ENCODE measurements at regions not wholly inside any gene's neighbourhood (a gene's known extent, or its start where the extent isn't known, plus 50 kb on each side); places are given as distances from the start of the nearest gene placed in this dataset.
"Not testable (repeated sequence)": the region's sequence is repeated elsewhere in the genome, so short reads cannot be mapped to it uniquely, and the experiment has no call there.

GRCh38 chr6:134425917-134426316, 108.0 kb upstream of the SGK1 start:
- not testable (repeated sequence) for DNase-seq (ENCODE audit: low read depth)

GRCh38 chr6:134425513-134425912, 107.6 kb upstream of the SGK1 start:
- no peak for DNase-seq (ENCODE audit: low read depth)

GRCh38 chr6:134424798-134425170, 106.9 kb upstream of the SGK1 start:
- DNase-seq (ENCODE audit: low read depth): no peak

DNA sequence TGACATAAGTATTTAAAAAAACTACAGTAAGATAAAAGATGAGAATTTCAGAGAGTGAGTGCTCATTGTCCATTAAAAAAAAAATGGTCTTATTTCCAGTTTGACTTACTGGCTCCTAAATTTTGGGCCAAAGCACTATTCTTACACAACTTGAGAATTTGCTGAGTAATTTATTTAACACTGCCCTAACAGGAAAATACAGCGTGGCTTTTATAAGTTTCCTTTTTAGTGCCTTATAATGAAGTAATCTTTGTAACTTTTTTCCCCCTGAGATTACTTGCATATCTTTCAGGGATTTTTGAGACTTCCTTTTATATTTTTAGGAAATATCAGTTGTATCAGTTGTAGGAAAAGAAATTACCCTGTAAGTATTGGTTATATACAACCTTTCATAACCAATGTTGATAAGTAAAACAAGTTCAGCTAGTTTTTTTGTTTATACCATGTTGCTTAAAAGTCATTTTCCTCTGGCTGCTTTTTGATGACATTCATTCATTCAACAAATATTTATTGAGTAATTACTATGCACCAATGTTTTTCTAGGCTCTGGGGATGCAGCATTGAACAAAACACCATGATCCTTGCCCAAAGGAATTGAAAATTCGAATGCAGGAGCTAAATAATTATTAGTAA, 106.4 kb upstream of the SGK1 start:
- DNase-seq (ENCODE audit: low read depth): peak; percentile 46

- peak; percentile 96 for DNase-seq (ENCODE audit: low read depth)
Observed at GRCh38 chr6:134422426-134423231, 104.7 kb upstream of the SGK1 start.

DNA sequence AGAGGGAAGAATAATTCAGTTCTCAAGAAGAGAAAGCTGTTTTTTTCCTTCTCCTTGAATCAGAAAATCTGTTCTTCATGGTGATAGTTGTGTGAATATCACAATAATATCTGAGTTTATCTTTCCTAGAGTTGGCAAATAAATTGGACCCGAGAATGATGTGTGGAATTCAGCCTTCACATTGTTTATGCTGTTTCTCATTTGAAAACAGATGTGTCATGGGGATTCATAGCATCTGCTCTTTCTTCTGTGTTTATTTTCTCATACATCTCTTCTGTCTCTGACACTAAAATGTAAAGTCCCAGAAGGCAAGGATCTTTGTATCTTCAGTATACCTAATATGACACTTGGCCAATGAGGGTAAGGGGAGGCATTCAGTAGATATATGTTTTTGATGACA, 103.6 kb upstream of the SGK1 start:
- DNase-seq (ENCODE audit: low read depth): peak; percentile 75

DNA sequence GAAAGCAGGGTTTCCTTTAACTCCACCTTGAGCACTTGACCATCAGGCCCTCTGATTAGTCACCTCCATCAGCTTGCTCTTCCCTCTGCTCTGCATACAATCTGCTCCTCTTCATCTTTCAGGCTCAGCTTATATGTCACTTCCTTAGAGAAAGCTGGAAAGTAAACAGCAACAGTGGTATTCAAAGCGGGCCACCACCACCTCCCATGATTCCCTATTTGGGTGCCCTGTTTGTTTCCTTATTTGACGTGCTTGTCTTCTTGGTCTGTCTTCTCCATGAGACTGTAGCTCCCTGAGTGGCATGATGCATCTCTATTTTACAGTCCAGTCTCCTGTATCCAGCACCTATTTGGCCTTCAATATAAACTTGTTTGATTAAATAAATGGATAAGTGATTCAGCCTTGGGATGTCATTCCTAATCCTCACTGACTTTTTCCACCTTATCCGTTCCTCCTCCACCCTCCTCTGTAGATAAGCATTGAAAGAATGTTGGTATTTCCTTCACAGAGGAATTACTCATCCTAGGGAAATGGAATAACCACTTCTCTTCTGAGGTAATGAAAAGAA, 102.8 kb upstream of the SGK1 start:
- peak; percentile 7 for DNase-seq (ENCODE audit: low read depth)

GRCh38 chr6:134419716-134420115, 101.8 kb upstream of the SGK1 start:
- peak; percentile 17 for DNase-seq (ENCODE audit: low read depth)

- peak; percentile 69 for DNase-seq (ENCODE audit: low read depth)
Observed at GRCh38 chr6:134416418-134417154, 98.7 kb upstream of the SGK1 start.

GRCh38 chr6:134415656-134416055, 97.7 kb upstream of the SGK1 start:
- no peak for DNase-seq (ENCODE audit: low read depth)

GRCh38 chr6:134415194-134415593, 97.3 kb upstream of the SGK1 start:
- no peak for DNase-seq (ENCODE audit: low read depth)

GRCh38 chr6:134414793-134415192, 96.9 kb upstream of the SGK1 start:
- no peak for DNase-seq (ENCODE audit: low read depth)

DNA sequence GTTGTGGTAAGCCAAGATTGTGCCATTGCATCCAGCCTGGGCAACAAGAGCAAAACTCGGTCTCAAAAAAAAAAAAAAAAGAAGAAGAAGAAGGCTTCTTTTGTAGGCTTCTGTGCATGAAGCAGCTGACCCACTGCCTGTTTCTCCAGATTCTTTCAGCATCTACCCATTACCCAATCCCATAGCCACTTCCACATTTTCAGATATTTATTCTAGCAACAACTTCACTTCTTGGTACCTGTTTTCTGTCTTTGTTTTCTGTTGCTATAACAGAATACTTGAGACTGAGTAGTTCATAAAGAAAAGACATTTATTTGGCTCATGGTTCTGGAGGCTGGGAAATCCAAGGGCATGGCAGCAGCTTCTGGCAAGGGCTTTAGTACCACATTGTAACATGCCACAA, 95.3 kb upstream of the SGK1 start:
- no peak for DNase-seq (ENCODE audit: low read depth)

DNA sequence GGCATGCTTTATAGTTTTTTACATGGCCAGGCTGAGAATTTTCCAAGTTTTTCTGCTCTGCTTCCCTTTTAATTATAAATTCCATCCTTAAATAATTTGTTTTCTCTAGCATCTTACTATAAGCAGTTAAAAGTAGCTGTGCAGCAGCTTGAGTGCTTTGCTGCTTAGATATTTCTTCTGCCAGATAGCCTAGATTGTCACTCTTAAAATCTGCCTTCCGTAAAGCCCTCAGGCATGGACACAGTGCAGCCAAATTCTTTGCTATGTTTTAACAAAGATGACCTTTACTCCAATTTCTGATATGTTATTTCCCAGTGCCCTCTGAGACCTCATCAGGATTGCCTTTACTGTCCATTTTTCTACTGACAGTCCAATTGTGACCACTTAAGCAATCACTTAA, 92.6 kb upstream of the SGK1 start:
- DNase-seq (ENCODE audit: low read depth): peak; percentile 31

- DNase-seq (ENCODE audit: low read depth): peak; percentile 21
Observed at GRCh38 chr6:134407791-134408190, 89.9 kb upstream of the SGK1 start.

DNA sequence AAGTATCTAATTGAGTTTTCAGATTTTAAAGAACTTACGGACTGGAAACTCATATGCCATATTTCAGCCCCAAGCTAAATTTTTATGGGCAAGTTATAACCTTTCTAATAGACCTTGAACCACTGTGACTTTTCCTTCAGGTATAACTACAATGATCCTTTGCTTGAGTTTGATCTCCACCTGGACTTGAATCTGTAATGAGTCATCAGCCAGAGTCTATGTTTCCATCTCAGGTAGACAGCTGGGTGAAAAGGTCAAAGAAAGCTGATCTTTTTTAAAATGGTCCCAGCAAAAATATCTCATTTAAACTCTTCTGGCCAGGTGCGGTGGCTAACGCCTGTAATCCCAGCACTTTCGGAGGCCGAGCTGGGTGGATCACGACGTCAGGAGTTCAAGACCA, 88.4 kb upstream of the SGK1 start:
- no peak for DNase-seq (ENCODE audit: low read depth)

DNA sequence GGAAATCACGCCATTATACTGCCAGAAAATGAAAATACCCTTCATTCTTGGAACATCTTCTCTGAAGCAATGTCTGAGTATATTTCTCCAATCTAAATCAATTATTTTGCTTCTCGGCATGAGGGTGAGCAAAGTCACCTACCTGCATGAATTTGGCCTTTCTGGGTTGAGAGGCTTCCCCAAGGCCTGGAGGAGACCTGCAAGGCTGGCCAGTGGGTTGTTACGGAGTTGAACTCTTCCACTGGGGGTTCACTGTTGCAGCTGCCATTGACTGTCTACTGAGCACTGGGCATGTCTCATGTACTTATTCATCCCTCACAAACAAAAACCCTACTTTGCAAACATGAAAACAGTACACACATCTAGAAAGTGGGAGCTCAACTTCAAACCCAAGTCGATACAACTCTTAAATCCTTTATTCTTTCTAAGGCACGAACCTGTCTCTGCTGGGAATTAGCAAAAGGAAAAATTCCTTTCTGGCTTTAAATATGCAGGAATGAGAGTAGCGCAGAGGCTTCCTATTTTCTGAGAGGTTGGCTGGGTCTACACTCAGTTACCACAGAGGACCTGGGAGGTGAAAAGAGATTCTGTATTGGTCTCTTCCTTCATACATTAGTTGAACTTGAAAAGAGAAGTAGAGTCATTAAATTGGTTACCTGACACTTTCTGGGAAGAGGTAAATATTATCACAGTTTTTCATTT, 87.6 kb upstream of the SGK1 start:
- no peak for DNase-seq (ENCODE audit: low read depth)

DNA sequence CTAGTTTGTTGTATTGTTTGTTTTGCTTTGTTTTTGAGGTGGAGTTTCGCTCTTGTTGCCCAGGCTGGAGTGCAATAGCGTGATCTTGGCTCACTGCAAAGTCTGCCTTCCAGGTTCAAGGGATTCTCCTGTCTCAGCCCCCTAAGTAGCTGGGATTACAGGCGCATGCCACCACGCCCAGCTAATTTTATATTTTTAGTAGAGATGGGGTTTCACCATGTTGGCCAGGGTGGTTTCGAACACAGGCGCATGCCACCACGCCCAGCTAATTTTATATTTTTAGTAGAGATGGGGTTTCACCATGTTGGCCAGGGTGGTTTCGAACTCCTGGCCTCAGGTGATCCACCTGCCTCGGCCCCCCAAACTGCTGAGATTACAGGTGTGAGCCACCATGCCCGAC, 85.4 kb upstream of the SGK1 start:
- not testable (repeated sequence) for DNase-seq (ENCODE audit: low read depth)

DNA sequence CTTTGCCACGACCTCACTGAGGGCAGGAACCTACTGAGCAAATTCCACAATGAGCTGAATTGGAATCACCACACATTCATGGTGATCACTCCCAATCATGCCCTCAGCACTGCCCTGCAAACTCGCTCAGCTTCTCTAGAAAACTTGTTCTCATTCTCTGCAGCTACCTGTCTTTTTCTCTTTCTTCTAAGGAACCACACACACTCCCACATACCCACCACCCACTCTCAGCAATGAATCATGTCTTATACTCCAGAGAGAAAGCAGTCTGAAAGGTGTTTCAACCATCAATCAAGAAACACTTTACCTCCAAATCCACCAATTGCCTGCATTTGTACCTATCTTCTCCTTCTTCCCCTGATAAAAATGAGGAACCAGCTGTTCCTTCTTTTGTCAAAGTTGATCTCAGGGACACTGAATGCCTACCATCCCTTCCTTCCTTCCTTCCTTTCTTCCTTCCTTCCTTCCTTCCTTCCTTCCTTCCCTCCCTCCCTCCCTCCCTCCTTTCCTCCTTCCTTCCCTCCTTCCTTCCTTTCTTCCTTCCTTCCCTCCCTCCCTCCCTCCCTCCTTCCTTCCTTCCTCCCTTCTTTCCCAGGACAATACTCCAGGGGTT, 84.6 kb upstream of the SGK1 start:
- no peak for DNase-seq (ENCODE audit: low read depth)

DNA sequence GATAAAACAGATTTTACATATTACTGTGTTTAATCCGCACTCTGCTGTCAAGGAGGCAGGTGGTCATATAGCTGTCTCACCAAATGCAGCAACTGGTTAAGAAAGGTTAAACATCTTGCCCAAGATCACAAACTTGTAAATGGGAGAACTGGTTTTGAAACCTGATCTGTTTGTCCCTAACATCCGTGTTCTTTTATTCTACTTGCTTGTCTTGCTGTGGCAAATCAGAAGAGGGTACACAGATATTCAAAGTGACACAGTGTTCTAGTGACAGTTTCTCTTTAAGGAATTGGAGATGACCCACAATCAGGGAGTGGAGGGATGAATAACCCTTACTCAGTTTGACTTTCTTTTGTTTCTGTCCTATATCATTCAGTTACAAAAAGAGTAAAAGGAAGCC, 83.0 kb upstream of the SGK1 start:
- DNase-seq (ENCODE audit: low read depth): no peak

GRCh38 chr6:134398453-134398852, 80.5 kb upstream of the SGK1 start:
- DNase-seq (ENCODE audit: low read depth): no peak

DNA sequence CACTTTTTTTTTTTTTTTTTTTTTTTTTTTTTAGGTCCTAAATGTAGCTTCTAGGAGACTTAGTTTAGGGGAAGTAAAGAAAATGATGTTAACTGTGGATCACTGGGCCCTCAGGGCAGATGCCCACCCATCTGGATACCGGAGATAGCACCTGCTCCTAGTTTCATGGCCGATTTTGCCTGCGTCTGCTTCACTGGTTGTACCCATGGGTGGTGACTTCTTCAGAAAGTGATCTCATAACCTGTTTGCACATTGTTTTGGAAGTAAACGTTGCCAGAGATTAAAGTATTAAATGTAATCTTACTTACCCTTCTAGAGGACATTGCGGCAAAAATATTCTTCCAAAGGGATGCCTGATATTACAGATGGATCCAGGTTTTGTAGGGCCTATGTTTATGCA, 79.8 kb upstream of the SGK1 start:
- no peak for DNase-seq (ENCODE audit: low read depth)

Measured in fibroblast of gingiva (primary cell).